ENCODE measurements at regions not wholly inside any gene's neighbourhood (a gene's known extent, or its start where the extent isn't known, plus 50 kb on each side); places are given as distances from the start of the nearest gene placed in this dataset.

GRCh38 chr2:16264931-16265540, 324.7 kb downstream of the MYCN start:
- Histone ChIP-seq H3K4me2 (replicated peaks; ENCODE audit: low read depth, low read length, poor library complexity, severe bottlenecking) (no peak overlapping the region), H3K27ac (ENCODE audit: low read length in 2 of 2) (no peak overlapping the region), H3K9me3 (ENCODE audit: control extremely low read depth in 1 of 3, control insufficient read depth in 2 of 3, insufficient read depth in 1 of 3, low read length in 2 of 3) (peaks cover 0 to 3% (median 0%) of the 10 kb centered on the region in 3 donors), H3K9ac (ENCODE audit: low read length) (no peak overlapping the region), H3K4me1 (ENCODE audit: control insufficient read depth in 2 of 2, insufficient read depth in 2 of 2, low read length in 2 of 2) (no peaks in the 10 kb centered on the region), H3K36me3 (replicated peaks in 1 of 2; ENCODE audit: control extremely low read depth in 1 of 2, control insufficient read depth in 1 of 2, extremely low read depth in 1 of 2, insufficient read depth in 2 of 2, low read length in 1 of 2) (no peaks in the 10 kb centered on the region), H2AFZ (ENCODE audit: insufficient read depth, low read depth, low read length, poor library complexity, severe bottlenecking) (no peak overlapping the region), H4K20me1 (ENCODE audit: control insufficient read depth, insufficient read depth, low read length, poor library complexity, severe bottlenecking) (no peaks in the 10 kb centered on the region), H3K27me3 (replicated peaks in 1 of 4; ENCODE audit: control extremely low read depth in 1 of 4, control insufficient read depth in 3 of 4, insufficient read depth in 4 of 4, low read length in 3 of 4) (no peaks in the 10 kb centered on the region), H3K79me2 (ENCODE audit: control insufficient read depth, insufficient read depth, low read length) (no peaks in the 10 kb centered on the region), H3K4me3 (ENCODE audit: control extremely low read depth in 1 of 5, extremely low read depth in 1 of 5, insufficient read depth in 1 of 5, low read depth in 2 of 5, low read length in 4 of 5) (no peak overlapping the region)
- CTCF ChIA-PET = no interaction called here
- Mint-ChIP-seq H3K4me1 (no peaks in the 10 kb centered on the region), H3K9me3 (ENCODE audit: insufficient read depth) (peaks cover 2% of the 10 kb centered on the region), H3K4me3 (no peak overlapping the region), H3K27me3 (peaks cover 3% of the 10 kb centered on the region), H3K27ac (no peak overlapping the region)
- DNase-seq = no peak
- intact Hi-C loops (cut with micrococcal nuclease) = no loop called here
- ATAC-seq (ENCODE audit: low read depth) = no peak
- 100% methylated on average over 1 of the region's 4 CpGs for WGBS (ENCODE audit: insufficient coverage)
- POLR2A ChIA-PET = no interaction called here
- TF ChIP-seq CTCF (IDR thresholded peaks at IDR 0.05) (no peak), EZH2 (IDR thresholded peaks at IDR 0.05; ENCODE audit: borderline replicate concordance, insufficient read depth, low read depth, low read length, poor library complexity, severe bottlenecking) (no peak)

- Histone ChIP-seq H3K27ac (ENCODE audit: low read length in 2 of 2) (no peak overlapping the region), H3K9me3 (ENCODE audit: control extremely low read depth in 1 of 3, control insufficient read depth in 2 of 3, insufficient read depth in 1 of 3, low read length in 2 of 3) (peaks cover 0 to 3% (median 0%) of the 10 kb centered on the region in 3 donors), H3K4me2 (replicated peaks; ENCODE audit: low read depth, low read length, poor library complexity, severe bottlenecking) (no peak overlapping the region), H3K9ac (ENCODE audit: low read length) (no peak overlapping the region), H2AFZ (ENCODE audit: insufficient read depth, low read depth, low read length, poor library complexity, severe bottlenecking) (no peak overlapping the region), H3K4me3 (ENCODE audit: control extremely low read depth in 1 of 5, extremely low read depth in 1 of 5, insufficient read depth in 1 of 5, low read depth in 2 of 5, low read length in 4 of 5) (no peak overlapping the region), H3K36me3 (replicated peaks in 1 of 2; ENCODE audit: control extremely low read depth in 1 of 2, control insufficient read depth in 1 of 2, extremely low read depth in 1 of 2, insufficient read depth in 2 of 2, low read length in 1 of 2) (no peaks in the 10 kb centered on the region), H3K4me1 (ENCODE audit: control insufficient read depth in 2 of 2, insufficient read depth in 2 of 2, low read length in 2 of 2) (no peaks in the 10 kb centered on the region), H3K79me2 (ENCODE audit: control insufficient read depth, insufficient read depth, low read length) (no peaks in the 10 kb centered on the region), H3K27me3 (replicated peaks in 1 of 4; ENCODE audit: control extremely low read depth in 1 of 4, control insufficient read depth in 3 of 4, insufficient read depth in 4 of 4, low read length in 3 of 4) (no peaks in the 10 kb centered on the region), H4K20me1 (ENCODE audit: control insufficient read depth, insufficient read depth, low read length, poor library complexity, severe bottlenecking) (no peaks in the 10 kb centered on the region)
- intact Hi-C loops (cut with micrococcal nuclease) = no loop called here
- DNase-seq (no peak), ATAC-seq (ENCODE audit: low read depth) (no peak)
- WGBS (ENCODE audit: insufficient coverage) = no CpG with 5 or more reads among the region's 4 CpGs
- no peaks in the 10 kb centered on the region for H3K4me1 Mint-ChIP-seq
- POLR2A ChIA-PET = no interaction called here
- H3K4me3 Mint-ChIP-seq = no peak overlapping the region
- peaks cover 2% of the 10 kb centered on the region for H3K9me3 Mint-ChIP-seq (ENCODE audit: insufficient read depth)
- peaks cover 3% of the 10 kb centered on the region for H3K27me3 Mint-ChIP-seq
- TF ChIP-seq CTCF (IDR thresholded peaks at IDR 0.05) (no peak), EZH2 (IDR thresholded peaks at IDR 0.05; ENCODE audit: borderline replicate concordance, insufficient read depth, low read depth, low read length, poor library complexity, severe bottlenecking) (no peak)
- no peak overlapping the region for H3K27ac Mint-ChIP-seq
- CTCF ChIA-PET = no interaction called here
These were observed 324.1 kb downstream of the MYCN start for GRCh38 chr2:16264491-16264890.

Measured in B cell (primary cell).